Hematopoietic multipotent progenitor cell treated with erythropoietin and hydrocortisone succinate and interleukin-3 and kit ligand, for 4 days (in vitro differentiated cells): ENCODE measurements at regions not wholly inside any gene's neighbourhood (a gene's known extent, or its start where the extent isn't known, plus 50 kb on each side); places are given as distances from the start of the nearest gene placed in this dataset.
"Not testable (repeated sequence)": the region's sequence is repeated elsewhere in the genome, so short reads cannot be mapped to it uniquely, and the experiment has no call there.

Experiments
- DNase-seq: peaks from one replicate; pipeline ENCODE4 v3.0.0-alpha.2; 2015

GRCh38 chr11:56876621-56877275 is 112.0 kb upstream of the OR5AK2 start:
- no peak for DNase-seq

GRCh38 chr11:56855217-56855616 is 106.7 kb upstream of the OR9G4 start:
- DNase-seq = no peak

GRCh38 chr11:56852131-56852530 is 103.6 kb upstream of the OR9G4 start:
- no peak for DNase-seq

GRCh38 chr11:56849852-56850251 is 101.4 kb upstream of the OR9G4 start:
- no peak for DNase-seq

- no peak for DNase-seq
Measured at GRCh38 chr11:56849250-56849649, 100.8 kb upstream of the OR9G4 start.

- no peak for DNase-seq
Measured at GRCh38 chr11:56848141-56848809, 99.8 kb upstream of the OR9G4 start.

GRCh38 chr11:56846631-56847576 is 98.4 kb upstream of the OR9G4 start:
- no peak for DNase-seq

- no peak for DNase-seq
Measured at GRCh38 chr11:56845121-56845732, 96.7 kb upstream of the OR9G4 start.

GRCh38 chr11:56843816-56844215 is 95.3 kb upstream of the OR9G4 start:
- no peak for DNase-seq

- no peak for DNase-seq
Measured at GRCh38 chr11:56842814-56843794, 94.6 kb upstream of the OR9G4 start.

- DNase-seq = peak; percentile 67
Measured at GRCh38 chr11:56841210-56841810, 92.8 kb upstream of the OR9G4 start.

- not testable (repeated sequence) for DNase-seq
Measured at GRCh38 chr11:56827357-56827756, 78.9 kb upstream of the OR9G4 start.

GRCh38 chr11:56819916-56820315 is 71.4 kb upstream of the OR9G4 start:
- DNase-seq = no peak

- no peak for DNase-seq
Measured at GRCh38 chr11:56817661-56818060, 69.2 kb upstream of the OR9G4 start.

GRCh38 chr11:56816259-56816658 is 67.8 kb upstream of the OR9G4 start:
- DNase-seq = no peak

- DNase-seq = no peak
Measured at GRCh38 chr11:56808326-56808725, 59.8 kb upstream of the OR9G4 start.

- DNase-seq = no peak
Measured at GRCh38 chr11:56799691-56800210, 51.3 kb upstream of the OR9G4 start.
